ENCODE measurements at regions not wholly inside any gene's neighbourhood (a gene's known extent, or its start where the extent isn't known, plus 50 kb on each side); places are given as distances from the start of the nearest gene placed in this dataset.

GRCh38 chr16:85562093-85562786 lies 50.9 kb upstream of the GSE1 start:
- no peak for DNase-seq (ENCODE audit: insufficient read length, low spot score)
- TF ChIP-seq POU2F2 (IDR thresholded peaks at IDR 0.05; ENCODE audit: low read depth, low read length) (no peak), PAX5 (IDR thresholded peaks at IDR 0.05; ENCODE audit: insufficient read depth, low read length, severe bottlenecking) (no peak), TAF1 (IDR thresholded peaks at IDR 0.05; ENCODE audit: low read depth, low read length) (no peak), POLR2A (IDR thresholded peaks at IDR 0.05; ENCODE audit: low read depth, low read length) (no peak), POLR2AphosphoS5 (IDR thresholded peaks at IDR 0.05; ENCODE audit: low read depth, low read length) (no peak), SPI1 (IDR thresholded peaks at IDR 0.05; ENCODE audit: low read depth, low read length) (no peak)
- no peak for FAIRE-seq

- FAIRE-seq, result no peak
- TF ChIP-seq PAX5 (IDR thresholded peaks at IDR 0.05; ENCODE audit: insufficient read depth, low read length, severe bottlenecking), result no peak
- no peak for TF ChIP-seq POLR2A (IDR thresholded peaks at IDR 0.05; ENCODE audit: low read depth, low read length)
- no peak for TF ChIP-seq SPI1 (IDR thresholded peaks at IDR 0.05; ENCODE audit: low read depth, low read length)
- no peak for TF ChIP-seq POLR2AphosphoS5 (IDR thresholded peaks at IDR 0.05; ENCODE audit: low read depth, low read length)
- no peak for TF ChIP-seq POU2F2 (IDR thresholded peaks at IDR 0.05; ENCODE audit: low read depth, low read length)
- no peak for TF ChIP-seq TAF1 (IDR thresholded peaks at IDR 0.05; ENCODE audit: low read depth, low read length)
Observed at GRCh38 chr16:85563034-85563433, 50.1 kb upstream of the GSE1 start.

More at GRCh38 chr16:85563034-85563433, 50.1 kb upstream of the GSE1 start:
- DNase-seq (ENCODE audit: insufficient read length, low spot score), result no peak

All from GM12891 (cell line).